ENCODE measurements at regions not wholly inside any gene's neighbourhood (a gene's known extent, or its start where the extent isn't known, plus 50 kb on each side); places are given as distances from the start of the nearest gene placed in this dataset.

GRCh38 chr13:48851707-48852106 lies 124.0 kb upstream of the FNDC3A start (continued):
- no peak for TF ChIP-seq CHD7 (IDR thresholded peaks at IDR 0.05; ENCODE audit: insufficient replicate concordance, low read length)
- no peak for TF ChIP-seq TAF1 (IDR thresholded peaks at IDR 0.05; ENCODE audit: low read depth, low read length)
- no peak for TF ChIP-seq SP4 (IDR thresholded peaks at IDR 0.05; ENCODE audit: low read length)
- no peak for TF ChIP-seq SRF (IDR thresholded peaks at IDR 0.05; ENCODE audit: low read depth, low read length)
- TF ChIP-seq KDM5A (IDR thresholded peaks at IDR 0.05; ENCODE audit: low read length) = no peak
- TF ChIP-seq HDAC2 (IDR thresholded peaks at IDR 0.05; ENCODE audit: borderline replicate concordance in 1 of 2, low read depth in 2 of 2, low read length in 2 of 2) = no peak
- TF ChIP-seq GABPA (IDR thresholded peaks at IDR 0.05; ENCODE audit: borderline replicate concordance, insufficient read depth, low read length) = no peak
- TF ChIP-seq YY1 (IDR thresholded peaks at IDR 0.05; ENCODE audit: low read depth, low read length) = no peak
